ENCODE measurements at regions not wholly inside any gene's neighbourhood (a gene's known extent, or its start where the extent isn't known, plus 50 kb on each side); places are given as distances from the start of the nearest gene placed in this dataset.

- ChIA-PET CTCF (interaction anchor here (0.9 kb wide), 1 partner anchor 9 kb away, joined by 3 read pairs; no protein-coding TSS in a partner anchor), POLR2A (no interaction called here)
- DNase-seq (ENCODE audit: extremely low spot score) = no peak
- TF ChIP-seq CTCF (IDR thresholded peaks at IDR 0.05; ENCODE audit: control extremely low read depth, extremely low read depth, low read depth, missing control alignments) = no peak
Measured at GRCh38 chr7:155870334-155871180, 58.3 kb upstream of the SHH start.

GRCh38 chr7:155869784-155870076, 57.5 kb upstream of the SHH start:
- ChIA-PET POLR2A (no interaction called here), CTCF (interaction anchor here (1.3 kb wide), 1 partner anchor 15 kb away, joined by 4 read pairs; no protein-coding TSS in a partner anchor)
- no peak for DNase-seq (ENCODE audit: extremely low spot score)
- no peak for TF ChIP-seq CTCF (IDR thresholded peaks at IDR 0.05; ENCODE audit: control extremely low read depth, extremely low read depth, low read depth, missing control alignments)

GRCh38 chr7:155868955-155869783, 56.9 kb upstream of the SHH start:
- ChIA-PET POLR2A (no interaction called here), CTCF (interaction anchor here (1.3 kb wide), 1 partner anchor 15 kb away, joined by 4 read pairs; no protein-coding TSS in a partner anchor)
- TF ChIP-seq CTCF (IDR thresholded peaks at IDR 0.05; ENCODE audit: control extremely low read depth, extremely low read depth, low read depth, missing control alignments) = no peak
- DNase-seq (ENCODE audit: extremely low spot score) = no peak

GRCh38 chr7:155867734-155868400, 55.6 kb upstream of the SHH start:
- no peak for TF ChIP-seq CTCF (IDR thresholded peaks at IDR 0.05; ENCODE audit: control extremely low read depth, extremely low read depth, low read depth, missing control alignments)
- POLR2A ChIA-PET = no interaction called here
- DNase-seq (ENCODE audit: extremely low spot score) = no peak
- CTCF ChIA-PET = interaction anchor here (0.9 kb wide), 1 partner anchor 13 kb away, joined by 3 read pairs; no protein-coding TSS in a partner anchor

- ChIA-PET POLR2A (no interaction called here), CTCF (interaction anchor here (0.9 kb wide), 1 partner anchor 13 kb away, joined by 3 read pairs; no protein-coding TSS in a partner anchor)
- no peak for TF ChIP-seq CTCF (IDR thresholded peaks at IDR 0.05; ENCODE audit: control extremely low read depth, extremely low read depth, low read depth, missing control alignments)
- DNase-seq (ENCODE audit: extremely low spot score) = no peak
Measured at GRCh38 chr7:155867280-155867679, 55.0 kb upstream of the SHH start.
